CD4-positive, CD25-positive, alpha-beta regulatory T cell (primary cell): ENCODE measurements at regions not wholly inside any gene's neighbourhood (a gene's known extent, or its start where the extent isn't known, plus 50 kb on each side); places are given as distances from the start of the nearest gene placed in this dataset.

ENCODE experiments used
- ATAC-seq, 2 donors: fragments of 150-1000 bp; cut with Tn5 transposase; one replicate each; pipeline ENCODE4 v1.10.0; 2021; ENCODE audit warnings: low read depth in 2 of 2, moderate number of reproducible peaks in 2 of 2, moderate library complexity in 1 of 2
- DNase-seq, 3 donors: peaks; one replicate each; pipeline versions ENCODE4 v3.0.0 to v3.0.0-alpha.2; 2012 to 2022; ENCODE audit warnings: mixed read lengths in 1 of 3
- H3K27ac ChIP-seq: one replicate; pipeline ENCODE4 v1.7.0; 2013; ENCODE audit warnings: mild to moderate bottlenecking, low read length; ENCODE audit not compliant: insufficient read depth, poor library complexity, severe bottlenecking
- H3K27me3 ChIP-seq: one replicate; pipeline ENCODE4 v1.7.0; 2013; ENCODE audit warnings: low read length; ENCODE audit not compliant: control insufficient read depth, insufficient read depth
- H3K36me3 ChIP-seq: one replicate; pipeline ENCODE4 v1.7.0; 2013; ENCODE audit warnings: mild to moderate bottlenecking, low read length, moderate library complexity; ENCODE audit not compliant: control insufficient read depth, insufficient read depth
- H3K4me1 ChIP-seq: 2 replicates; pipeline ENCODE4 v1.7.0; 2013; ENCODE audit warnings: mild to moderate bottlenecking, low read length; ENCODE audit not compliant: insufficient read depth, control insufficient read depth, poor library complexity, severe bottlenecking
- H3K4me3 ChIP-seq: one replicate; pipeline ENCODE4 v1.7.0; 2013; ENCODE audit warnings: low read depth, mild to moderate bottlenecking, low read length, moderate library complexity
- H3K9me3 ChIP-seq, 2 experiments: 1 replicate in 1 of 2; 2 replicates in 1 of 2; pipeline ENCODE4 v1.7.0; 2013; ENCODE audit warnings: low read length in 2 of 2, mild to moderate bottlenecking in 1 of 2, moderate library complexity in 1 of 2; ENCODE audit not compliant: control insufficient read depth in 2 of 2
- H3K27ac Mint-ChIP-seq, 3 donors: one replicate each; pipeline ENCODE4 v1.8.0; 2020 to 2022; ENCODE audit warnings: mild to moderate bottlenecking in 3 of 3, mixed read lengths in 3 of 3, moderate library complexity in 2 of 3
- H3K27me3 Mint-ChIP-seq: one replicate; pipeline ENCODE4 v1.8.0; 2022; ENCODE audit warnings: mild to moderate bottlenecking, mixed read lengths
- H3K36me3 Mint-ChIP-seq: one replicate; pipeline ENCODE4 v1.8.0; 2020; ENCODE audit warnings: mixed read lengths
- H3K4me1 Mint-ChIP-seq, 4 donors: one replicate each; pipeline ENCODE4 v1.8.0; 2020 to 2022; ENCODE audit warnings: mixed read lengths in 4 of 4, mild to moderate bottlenecking in 1 of 4
- H3K4me3 Mint-ChIP-seq, 4 donors: one replicate each; pipeline ENCODE4 v1.8.0; 2020 to 2022; ENCODE audit warnings: mild to moderate bottlenecking in 4 of 4, mixed read lengths in 4 of 4, moderate library complexity in 3 of 4
- H3K9me3 Mint-ChIP-seq, 7 donors: one replicate each; pipeline ENCODE4 v1.8.0; 2020 to 2022; ENCODE audit warnings: mixed read lengths in 7 of 7, mild to moderate bottlenecking in 3 of 7, moderate library complexity in 2 of 7

GRCh38 chr11:90747057-90747456 is 524.2 kb upstream of the CHORDC1 start:
- Histone ChIP-seq H3K4me3 (no peak overlapping the region), H3K4me1 (no peaks in the 10 kb centered on the region), H3K27ac (no peak overlapping the region), H3K9me3 (peaks cover 0 to 8% of the 10 kb centered on the region in 2 experiments), H3K36me3 (no peaks in the 10 kb centered on the region), H3K27me3 (no peaks in the 10 kb centered on the region)
- no peaks in the 10 kb centered on the region for H3K36me3 Mint-ChIP-seq
- H3K9me3 Mint-ChIP-seq: peaks cover 0 to 21% (median 10%) of the 10 kb centered on the region in 7 donors
- no peaks in the 10 kb centered on the region for H3K27me3 Mint-ChIP-seq
- DNase-seq (no peak), ATAC-seq (no peak)
- no peaks in the 10 kb centered on the region for H3K4me1 Mint-ChIP-seq
- H3K27ac Mint-ChIP-seq: no peak overlapping the region
- H3K4me3 Mint-ChIP-seq: no peak overlapping the region

GRCh38 chr11:90744169-90744568 is 521.3 kb upstream of the CHORDC1 start:
- peaks cover 0 to 19% (median 13%) of the 10 kb centered on the region in 7 donors for H3K9me3 Mint-ChIP-seq
- no peak for ATAC-seq
- H3K4me3 ChIP-seq: no peak overlapping the region

GRCh38 chr11:90738799-90739198 is 516.0 kb upstream of the CHORDC1 start:
- H3K36me3 ChIP-seq: no peaks in the 10 kb centered on the region
- Mint-ChIP-seq H3K9me3 (peaks cover 0 to 21% (median 8%) of the 10 kb centered on the region in 7 donors), H3K27me3 (no peaks in the 10 kb centered on the region), H3K36me3 (no peaks in the 10 kb centered on the region), H3K4me1 (no peaks in the 10 kb centered on the region), H3K4me3 (no peak overlapping the region), H3K27ac (no peak overlapping the region)
- H3K27me3 ChIP-seq: no peaks in the 10 kb centered on the region
- no peak for DNase-seq
- ATAC-seq: no peak
- no peak overlapping the region for H3K4me3 ChIP-seq
- H3K9me3 ChIP-seq: peaks cover 2 to 3% of the 10 kb centered on the region in 2 experiments
- H3K27ac ChIP-seq: no peak overlapping the region
- no peaks in the 10 kb centered on the region for H3K4me1 ChIP-seq

More at GRCh38 chr11:90744169-90744568, 521.3 kb upstream of the CHORDC1 start:
- Mint-ChIP-seq H3K4me1 (no peaks in the 10 kb centered on the region), H3K27ac (no peak overlapping the region), H3K27me3 (no peaks in the 10 kb centered on the region), H3K36me3 (no peaks in the 10 kb centered on the region), H3K4me3 (no peak overlapping the region)
- no peak for DNase-seq
- Histone ChIP-seq H3K36me3 (no peaks in the 10 kb centered on the region), H3K27me3 (no peaks in the 10 kb centered on the region), H3K4me1 (no peaks in the 10 kb centered on the region), H3K9me3 (peaks cover 2 to 12% of the 10 kb centered on the region in 2 experiments), H3K27ac (no peak overlapping the region)

- Mint-ChIP-seq H3K4me3 (no peak overlapping the region), H3K9me3 (peaks cover 0 to 20% (median 4%) of the 10 kb centered on the region in 7 donors), H3K36me3 (no peaks in the 10 kb centered on the region), H3K27me3 (no peaks in the 10 kb centered on the region), H3K4me1 (no peaks in the 10 kb centered on the region), H3K27ac (no peak overlapping the region)
- peaks cover 2 to 3% of the 10 kb centered on the region in 2 experiments for H3K9me3 ChIP-seq
- DNase-seq (no peak), ATAC-seq (no peak)
- no peak overlapping the region for H3K4me3 ChIP-seq
- H3K4me1 ChIP-seq: no peaks in the 10 kb centered on the region
- H3K36me3 ChIP-seq: no peaks in the 10 kb centered on the region
- no peaks in the 10 kb centered on the region for H3K27me3 ChIP-seq
- no peak overlapping the region for H3K27ac ChIP-seq
Observed at GRCh38 chr11:90737444-90738050, 514.7 kb upstream of the CHORDC1 start.

- no peaks in the 10 kb centered on the region for H3K36me3 Mint-ChIP-seq
- H3K9me3 ChIP-seq: no peaks in the 10 kb centered on the region
- no peak overlapping the region for H3K4me3 ChIP-seq
- H3K9me3 Mint-ChIP-seq: peaks cover 0 to 18% (median 8%) of the 10 kb centered on the region in 7 donors
- DNase-seq (no peak), ATAC-seq (no peak)
- no peaks in the 10 kb centered on the region for H3K36me3 ChIP-seq
- no peaks in the 10 kb centered on the region for H3K27me3 Mint-ChIP-seq
- no peaks in the 10 kb centered on the region for H3K4me1 ChIP-seq
- H3K27ac ChIP-seq: no peak overlapping the region
- no peak overlapping the region for H3K4me3 Mint-ChIP-seq
- H3K27me3 ChIP-seq: no peaks in the 10 kb centered on the region
- no peaks in the 10 kb centered on the region for H3K4me1 Mint-ChIP-seq
- H3K27ac Mint-ChIP-seq: no peak overlapping the region
Observed at GRCh38 chr11:90732486-90732885, 509.6 kb upstream of the CHORDC1 start.

GRCh38 chr11:90723475-90723874 is 500.6 kb upstream of the CHORDC1 start:
- peaks cover 0 to 14% (median 2%) of the 10 kb centered on the region in 7 donors for H3K9me3 Mint-ChIP-seq
- ATAC-seq: no peak
- H3K27ac ChIP-seq: no peak overlapping the region
- H3K27ac Mint-ChIP-seq: no peak overlapping the region
- no peaks in the 10 kb centered on the region for H3K4me1 ChIP-seq
- H3K36me3 ChIP-seq: no peaks in the 10 kb centered on the region
- no peaks in the 10 kb centered on the region for H3K27me3 ChIP-seq
- H3K4me3 ChIP-seq: no peak overlapping the region
- no peaks in the 10 kb centered on the region for H3K4me1 Mint-ChIP-seq
- no peak for DNase-seq
- H3K27me3 Mint-ChIP-seq: no peaks in the 10 kb centered on the region
- no peak overlapping the region for H3K4me3 Mint-ChIP-seq
- H3K9me3 ChIP-seq: no peaks in the 10 kb centered on the region
- H3K36me3 Mint-ChIP-seq: no peaks in the 10 kb centered on the region

GRCh38 chr11:90722552-90723190 is 499.8 kb upstream of the CHORDC1 start:
- Mint-ChIP-seq H3K27me3 (no peaks in the 10 kb centered on the region), H3K4me3 (no peak overlapping the region), H3K4me1 (no peaks in the 10 kb centered on the region), H3K9me3 (peaks cover 0 to 14% (median 2%) of the 10 kb centered on the region in 7 donors), H3K27ac (no peak overlapping the region), H3K36me3 (no peaks in the 10 kb centered on the region)
- Histone ChIP-seq H3K36me3 (no peaks in the 10 kb centered on the region), H3K4me1 (no peaks in the 10 kb centered on the region), H3K9me3 (no peaks in the 10 kb centered on the region), H3K4me3 (no peak overlapping the region), H3K27ac (no peak overlapping the region), H3K27me3 (no peaks in the 10 kb centered on the region)
- no peak for DNase-seq
- ATAC-seq: no peak

- Histone ChIP-seq H3K4me1 (no peaks in the 10 kb centered on the region), H3K9me3 (no peaks in the 10 kb centered on the region), H3K4me3 (no peak overlapping the region), H3K27me3 (no peaks in the 10 kb centered on the region), H3K27ac (no peak overlapping the region), H3K36me3 (no peaks in the 10 kb centered on the region)
- Mint-ChIP-seq H3K27me3 (no peaks in the 10 kb centered on the region), H3K4me1 (no peaks in the 10 kb centered on the region), H3K4me3 (no peak overlapping the region), H3K9me3 (peaks cover 0 to 32% (median 9%) of the 10 kb centered on the region in 7 donors), H3K27ac (no peak overlapping the region), H3K36me3 (no peaks in the 10 kb centered on the region)
- DNase-seq (no peak), ATAC-seq (no peak)
Observed at GRCh38 chr11:90717522-90717921, 494.7 kb upstream of the CHORDC1 start.
